Activated naive CD4-positive, alpha-beta T cell treated with anti-CD3 and anti-CD28 coated beads, Interleukin-2, amount 10 ng/mL, durations not matched to agents 7 days and 5 days (primary cell): ENCODE measurements at regions not wholly inside any gene's neighbourhood (a gene's known extent, or its start where the extent isn't known, plus 50 kb on each side); places are given as distances from the start of the nearest gene placed in this dataset.

Source experiments
- CTCF ChIA-PET: fragments of 350-600 bp; sonication (Branson Sonifier 250); formaldehyde crosslinking; loops from one replicate; lab custom pipeline; 2021; ENCODE audit warnings: antibody characterized with exemption; lab: Charles Lee
- DNase-seq: peaks from one replicate; pipeline ENCODE4 v3.0.0-alpha.2; 2020
- H3K27ac Mint-ChIP-seq: one replicate; pipeline ENCODE4 v1.8.0; 2021; ENCODE audit warnings: mild to moderate bottlenecking, moderate library complexity, mixed read lengths
- H3K27me3 Mint-ChIP-seq: one replicate; pipeline ENCODE4 v1.8.0; 2021; ENCODE audit warnings: mild to moderate bottlenecking, mixed read lengths
- H3K36me3 Mint-ChIP-seq: one replicate; pipeline ENCODE4 v1.8.0; 2021; ENCODE audit warnings: mixed read lengths
- H3K4me1 Mint-ChIP-seq: one replicate; pipeline ENCODE4 v1.8.0; 2021; ENCODE audit warnings: mixed read lengths
- H3K4me3 Mint-ChIP-seq: one replicate; pipeline ENCODE4 v1.8.0; 2021; ENCODE audit warnings: mild to moderate bottlenecking, moderate library complexity, mixed read lengths
- H3K9me3 Mint-ChIP-seq: one replicate; pipeline ENCODE4 v1.8.0; 2021; ENCODE audit warnings: mixed read lengths

DNA sequence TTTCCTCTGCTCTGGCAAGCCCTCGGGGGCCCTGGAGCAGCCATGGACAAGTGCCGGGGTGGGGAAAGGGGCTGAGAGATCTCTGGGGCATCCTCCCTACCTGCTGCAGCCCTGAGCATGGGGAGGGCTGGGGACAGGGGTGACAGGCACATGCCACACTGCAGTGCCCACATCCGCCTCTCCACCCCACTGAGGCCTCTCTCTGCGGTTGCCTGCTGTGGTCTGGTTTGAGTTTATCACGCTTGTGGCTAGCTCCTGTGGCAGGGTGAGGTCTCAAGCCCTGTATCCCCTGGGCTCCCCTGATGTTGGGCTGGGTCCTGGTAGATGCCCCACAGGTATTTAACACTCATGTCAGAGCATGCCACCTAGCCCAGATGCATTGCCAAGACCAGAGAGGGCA is 52.9 kb upstream of the MLN start:
- Mint-ChIP-seq H3K27me3 (peaks cover 88% of the 10 kb centered on the region), H3K4me1 (peaks cover 52% of the 10 kb centered on the region), H3K4me3 (peak overlapping the region; percentile 6), H3K9me3 (no peaks in the 10 kb centered on the region), H3K27ac (peak overlapping the region; percentile 60), H3K36me3 (no peaks in the 10 kb centered on the region)
- DNase-seq, result peak; percentile 84
- CTCF ChIA-PET, result interaction anchor here (1.0 to 10.9 kb wide), 3 partner anchors 48 to 170 kb away, joined by 3 to 118 read pairs (median 5); no protein-coding TSS in a partner anchor

DNA sequence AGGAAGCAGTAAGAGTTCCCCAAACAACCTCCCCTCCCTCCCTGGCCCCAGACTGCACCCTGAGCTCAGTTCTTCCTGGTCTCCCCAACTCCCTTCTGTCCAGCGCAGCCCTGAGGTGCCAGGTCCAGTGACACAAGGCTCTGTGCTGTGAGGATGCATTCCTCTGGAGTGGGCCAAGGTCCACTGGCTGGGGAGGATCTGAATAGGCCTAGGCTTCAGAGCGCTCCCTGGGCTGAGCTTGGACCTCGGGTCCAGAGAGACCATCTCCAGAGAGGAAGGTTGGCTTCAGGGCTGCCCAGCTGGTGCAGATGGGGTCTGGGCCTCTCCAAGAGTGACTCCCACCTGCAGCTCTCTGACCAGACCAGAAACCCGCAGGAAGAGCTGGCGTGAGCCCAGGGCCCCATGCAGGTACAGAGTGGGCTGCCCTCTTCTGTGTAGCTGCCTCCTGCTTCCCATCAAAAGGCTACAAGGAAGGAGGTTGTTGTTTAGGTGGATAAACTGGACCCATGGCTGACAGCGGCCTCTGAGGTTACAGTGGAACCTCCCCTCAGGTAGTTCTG is 52.3 kb upstream of the MLN start:
- H3K27me3 Mint-ChIP-seq, result peaks cover 94% of the 10 kb centered on the region
- CTCF ChIA-PET, result interaction anchor here (1.0 to 10.9 kb wide), 3 partner anchors 49 to 171 kb away, joined by 3 to 118 read pairs (median 5); no protein-coding TSS in a partner anchor
- peak overlapping the region; percentile 6 for H3K4me3 Mint-ChIP-seq
- H3K9me3 Mint-ChIP-seq, result no peaks in the 10 kb centered on the region
- H3K4me1 Mint-ChIP-seq, result peaks cover 47% of the 10 kb centered on the region
- no peak for DNase-seq
- no peak overlapping the region for H3K27ac Mint-ChIP-seq
- no peaks in the 10 kb centered on the region for H3K36me3 Mint-ChIP-seq

DNA sequence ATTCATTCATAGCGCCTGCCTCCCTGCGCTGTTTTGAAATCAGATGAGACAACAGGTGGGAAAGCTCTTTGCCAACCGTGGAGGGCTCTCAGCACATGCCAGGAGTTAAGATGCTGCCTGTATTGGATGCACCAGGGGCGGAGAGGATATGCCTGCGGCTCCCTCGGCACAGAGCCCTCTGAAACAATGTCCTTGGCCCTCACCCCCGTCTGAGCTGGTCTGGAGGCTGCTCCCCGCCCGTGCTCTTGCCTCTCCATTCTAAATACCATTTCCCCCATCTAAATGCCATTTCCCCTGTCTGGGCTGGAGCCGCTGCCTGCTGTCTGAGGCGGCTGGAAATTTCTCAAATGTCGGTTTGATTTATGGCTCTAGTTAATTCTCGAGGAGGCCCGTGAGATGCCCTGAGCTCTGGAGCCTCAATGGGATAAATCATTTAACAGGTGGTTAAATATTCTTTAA is 50.8 kb upstream of the MLN start:
- Mint-ChIP-seq H3K27me3 (peaks cover 98% of the 10 kb centered on the region), H3K36me3 (no peaks in the 10 kb centered on the region), H3K27ac (no peak overlapping the region), H3K9me3 (no peaks in the 10 kb centered on the region), H3K4me3 (no peak overlapping the region), H3K4me1 (peaks cover 35% of the 10 kb centered on the region)
- no peak for DNase-seq
- CTCF ChIA-PET, result interaction anchor here (1.1 to 10.9 kb wide), 2 partner anchors 172 to 201 kb away, joined by 3 to 118 read pairs; no protein-coding TSS in a partner anchor

DNA sequence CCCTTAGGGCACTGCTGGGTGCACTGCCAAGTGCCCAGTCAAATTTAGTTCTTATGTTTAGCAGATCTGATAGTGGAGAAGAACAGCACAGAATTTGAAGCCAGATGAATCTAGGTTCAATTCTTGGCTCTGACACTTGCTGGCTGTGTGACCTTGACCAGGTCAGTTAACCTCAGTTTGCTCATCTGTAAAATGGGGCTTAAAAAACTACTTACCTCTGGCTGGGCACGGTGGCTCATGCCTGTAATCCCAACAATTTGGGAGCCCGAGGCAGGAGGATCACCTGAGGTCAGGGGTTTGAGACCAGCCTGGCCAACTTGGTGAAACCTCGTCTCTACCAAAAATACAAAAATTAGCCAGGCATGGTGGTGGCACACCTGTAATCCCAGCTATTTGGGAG is 49.9 kb upstream of the MLN start:
- no peak for DNase-seq
- Mint-ChIP-seq H3K4me3 (no peak overlapping the region), H3K9me3 (no peaks in the 10 kb centered on the region), H3K4me1 (peaks cover 31% of the 10 kb centered on the region), H3K27ac (no peak overlapping the region), H3K36me3 (no peaks in the 10 kb centered on the region), H3K27me3 (peaks cover 98% of the 10 kb centered on the region)
- CTCF ChIA-PET, result interaction anchor here (1.1 to 10.9 kb wide), 2 partner anchors 173 to 202 kb away, joined by 3 to 118 read pairs; no protein-coding TSS in a partner anchor
